HEK293 (cell line): ENCODE measurements at regions not wholly inside any gene's neighbourhood (a gene's known extent, or its start where the extent isn't known, plus 50 kb on each side); places are given as distances from the start of the nearest gene placed in this dataset.

Experiments used
- PRDM2 ChIP-seq: fragments of 450-650 bp; formaldehyde crosslinking; IDR thresholded peaks from 2 replicates; pipeline ENCODE4 v1.5.1; 2016; ENCODE audit warnings: missing biosample characterization, missing genetic modification characterization, borderline replicate concordance
- SP7 ChIP-seq: fragments of 450-650 bp; formaldehyde crosslinking; IDR thresholded peaks from 2 replicates; pipeline ENCODE4 v1.5.1; 2016; ENCODE audit warnings: missing biosample characterization, missing genetic modification characterization
- ZBTB7A ChIP-seq: fragments of 450-650 bp; formaldehyde crosslinking; IDR thresholded peaks from 2 replicates; pipeline ENCODE4 v1.5.1; 2016; ENCODE audit warnings: low read depth, missing biosample characterization, missing genetic modification characterization
- ZFP3 ChIP-seq: fragments of 450-650 bp; formaldehyde crosslinking; IDR thresholded peaks from 2 replicates; pipeline ENCODE4 v1.5.1; 2016; ENCODE audit warnings: low read depth, missing biosample characterization, missing genetic modification characterization
- ZNF558 ChIP-seq: fragments of 450-650 bp; formaldehyde crosslinking; IDR thresholded peaks from 2 replicates; pipeline ENCODE4 v1.5.1; 2016; ENCODE audit warnings: missing biosample characterization, missing genetic modification characterization
- ZNF792 ChIP-seq: fragments of 450-650 bp; formaldehyde crosslinking; IDR thresholded peaks from 2 replicates; pipeline ENCODE4 v1.5.1; 2016; ENCODE audit warnings: missing biosample characterization, missing genetic modification characterization
- TF ChIP-seq, protein P1 (sequence below): fragments of 450-650 bp; formaldehyde crosslinking; IDR thresholded peaks from 2 replicates; pipeline ENCODE4 v1.5.1; 2016; ENCODE audit warnings: missing biosample characterization, missing genetic modification characterization
- TF ChIP-seq, protein P2 (sequence below): fragments of 450-650 bp; formaldehyde crosslinking; IDR thresholded peaks from 2 replicates; pipeline ENCODE4 v1.5.1; 2017; ENCODE audit warnings: missing biosample characterization, missing genetic modification characterization

DNA sequence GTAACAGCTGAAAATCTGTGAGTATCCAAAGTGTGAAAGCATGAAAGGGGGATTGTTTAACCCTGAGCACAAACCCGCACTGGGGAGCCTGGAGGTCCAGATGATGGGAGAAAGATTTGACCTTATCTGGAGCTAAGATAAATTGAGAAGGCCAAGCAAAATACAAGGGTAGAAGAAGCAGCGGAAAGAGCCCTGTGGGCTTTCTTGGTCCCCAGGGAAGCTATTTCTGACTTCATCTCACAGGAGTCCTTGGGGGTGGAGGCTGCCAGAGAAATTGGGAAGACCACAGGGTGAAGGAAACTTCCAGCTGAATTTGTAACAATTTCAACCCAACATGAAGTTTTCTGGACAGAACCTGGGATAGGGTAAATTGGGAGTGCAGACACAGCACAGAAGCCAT is 476.9 kb downstream of the MMUT start:
- TF ChIP-seq, protein P1, sequence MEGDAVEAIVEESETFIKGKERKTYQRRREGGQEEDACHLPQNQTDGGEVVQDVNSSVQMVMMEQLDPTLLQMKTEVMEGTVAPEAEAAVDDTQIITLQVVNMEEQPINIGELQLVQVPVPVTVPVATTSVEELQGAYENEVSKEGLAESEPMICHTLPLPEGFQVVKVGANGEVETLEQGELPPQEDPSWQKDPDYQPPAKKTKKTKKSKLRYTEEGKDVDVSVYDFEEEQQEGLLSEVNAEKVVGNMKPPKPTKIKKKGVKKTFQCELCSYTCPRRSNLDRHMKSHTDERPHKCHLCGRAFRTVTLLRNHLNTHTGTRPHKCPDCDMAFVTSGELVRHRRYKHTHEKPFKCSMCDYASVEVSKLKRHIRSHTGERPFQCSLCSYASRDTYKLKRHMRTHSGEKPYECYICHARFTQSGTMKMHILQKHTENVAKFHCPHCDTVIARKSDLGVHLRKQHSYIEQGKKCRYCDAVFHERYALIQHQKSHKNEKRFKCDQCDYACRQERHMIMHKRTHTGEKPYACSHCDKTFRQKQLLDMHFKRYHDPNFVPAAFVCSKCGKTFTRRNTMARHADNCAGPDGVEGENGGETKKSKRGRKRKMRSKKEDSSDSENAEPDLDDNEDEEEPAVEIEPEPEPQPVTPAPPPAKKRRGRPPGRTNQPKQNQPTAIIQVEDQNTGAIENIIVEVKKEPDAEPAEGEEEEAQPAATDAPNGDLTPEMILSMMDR (tag by site-specific recombination), result no peak
- TF ChIP-seq PRDM2 (tag by site-specific recombination), result no peak
- TF ChIP-seq, protein P2, sequence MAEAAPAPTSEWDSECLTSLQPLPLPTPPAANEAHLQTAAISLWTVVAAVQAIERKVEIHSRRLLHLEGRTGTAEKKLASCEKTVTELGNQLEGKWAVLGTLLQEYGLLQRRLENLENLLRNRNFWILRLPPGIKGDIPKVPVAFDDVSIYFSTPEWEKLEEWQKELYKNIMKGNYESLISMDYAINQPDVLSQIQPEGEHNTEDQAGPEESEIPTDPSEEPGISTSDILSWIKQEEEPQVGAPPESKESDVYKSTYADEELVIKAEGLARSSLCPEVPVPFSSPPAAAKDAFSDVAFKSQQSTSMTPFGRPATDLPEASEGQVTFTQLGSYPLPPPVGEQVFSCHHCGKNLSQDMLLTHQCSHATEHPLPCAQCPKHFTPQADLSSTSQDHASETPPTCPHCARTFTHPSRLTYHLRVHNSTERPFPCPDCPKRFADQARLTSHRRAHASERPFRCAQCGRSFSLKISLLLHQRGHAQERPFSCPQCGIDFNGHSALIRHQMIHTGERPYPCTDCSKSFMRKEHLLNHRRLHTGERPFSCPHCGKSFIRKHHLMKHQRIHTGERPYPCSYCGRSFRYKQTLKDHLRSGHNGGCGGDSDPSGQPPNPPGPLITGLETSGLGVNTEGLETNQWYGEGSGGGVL (tag by site-specific recombination), result no peak
- TF ChIP-seq SP7 (tag by site-specific recombination), result no peak
- TF ChIP-seq ZNF558, result no peak
- no peak for TF ChIP-seq ZBTB7A (tag by site-specific recombination)
- TF ChIP-seq ZFP3 (tag by site-specific recombination), result no peak
- TF ChIP-seq ZNF792 (tag by site-specific recombination), result no peak
